GM11168 (cell line): ENCODE measurements at regions not wholly inside any gene's neighbourhood (a gene's known extent, or its start where the extent isn't known, plus 50 kb on each side); places are given as distances from the start of the nearest gene placed in this dataset.

Source experiments
- in situ Hi-C: fragments of 300-500 bp; cut with MboI; formaldehyde crosslinking; loops from one replicate; pipeline ENCODE4 v1.12.0; 2022; ENCODE audit warnings: low sequenced_read_pairs; ENCODE audit not compliant: unreplicated experiment

DNA sequence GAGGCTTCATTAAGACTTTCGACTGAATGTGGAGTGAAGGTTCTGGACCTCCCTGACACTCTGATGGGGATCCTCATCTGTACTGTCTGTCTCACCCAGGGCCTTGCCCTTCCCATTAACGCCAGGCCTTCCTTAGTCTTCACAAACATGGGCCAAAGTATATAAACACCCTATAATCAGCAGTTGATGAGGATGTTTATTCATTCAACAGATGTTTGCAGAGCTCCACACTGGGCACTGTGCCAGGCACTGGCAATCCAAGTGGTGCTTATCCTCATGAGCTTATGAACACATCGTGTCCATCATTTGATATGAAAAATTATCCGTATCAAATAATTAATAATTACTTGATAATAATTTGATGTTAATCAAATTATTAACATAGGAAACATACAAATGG lies 454.4 kb downstream of the FUT8 start:
- in situ Hi-C loops: no loop called here

DNA sequence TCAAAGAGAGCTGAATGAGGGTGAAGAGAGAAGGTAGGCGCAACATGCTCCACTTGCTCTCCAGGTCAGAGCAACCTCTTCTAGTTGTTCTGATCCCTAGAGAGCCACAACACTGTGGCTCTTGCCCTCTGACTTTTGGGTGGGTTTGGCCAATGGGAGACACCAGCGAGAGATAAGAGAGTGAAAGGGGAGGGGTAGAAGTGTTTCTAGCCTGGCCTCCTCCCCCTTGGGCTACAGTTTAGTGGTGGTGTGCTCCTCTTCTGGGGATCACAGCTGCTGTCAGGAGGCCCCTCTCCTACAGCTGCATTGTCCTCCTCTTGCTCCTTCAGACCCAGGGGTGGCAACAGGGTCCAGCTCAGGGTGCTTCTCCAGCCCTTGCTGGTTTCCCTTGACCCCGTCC lies 454.8 kb downstream of the FUT8 start:
- in situ Hi-C loops: no loop called here

GRCh38 chr14:65872536-65872935 lies 460.0 kb downstream of the FUT8 start:
- in situ Hi-C loops: no loop called here

DNA sequence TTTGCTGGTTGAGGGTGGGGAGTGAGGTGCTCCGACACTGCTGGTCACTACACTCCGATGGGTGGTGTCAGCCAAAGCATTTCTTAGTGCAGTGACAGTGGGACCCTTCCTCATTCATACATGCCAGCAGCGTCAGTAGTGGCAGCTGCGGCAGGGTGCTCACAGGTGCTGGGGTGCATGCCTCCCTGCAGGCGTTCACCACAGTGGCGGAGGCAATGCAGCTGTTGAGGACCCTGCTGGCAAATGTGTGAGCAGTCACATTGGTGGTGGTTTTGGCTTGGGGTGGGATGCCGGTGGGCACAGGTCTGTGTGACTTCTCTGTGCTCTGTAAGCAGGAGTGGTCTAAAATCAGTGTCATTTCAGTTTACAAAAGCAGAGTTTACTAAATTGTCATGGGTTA lies 464.6 kb downstream of the FUT8 start:
- in situ Hi-C loops: no loop called here

DNA sequence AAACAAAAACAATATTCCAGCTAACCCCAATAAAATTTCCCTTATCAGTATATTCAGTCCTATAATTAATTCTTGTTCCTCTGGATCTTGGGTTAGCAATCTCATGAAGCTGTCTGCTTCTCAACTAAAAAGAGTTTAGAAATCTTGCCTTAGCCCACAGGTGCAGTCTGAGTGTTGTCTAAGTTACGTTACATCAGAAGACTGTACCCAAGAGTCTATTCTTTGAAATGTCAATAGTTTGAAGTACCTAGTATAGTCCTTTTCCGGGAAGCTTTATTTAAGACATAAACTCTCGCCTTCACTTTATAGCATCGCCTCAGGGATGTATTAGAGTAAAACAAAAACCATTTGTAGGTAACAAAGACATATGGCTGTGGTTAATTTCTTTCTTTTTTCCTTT lies 465.1 kb downstream of the FUT8 start:
- in situ Hi-C loops: no loop called here

DNA sequence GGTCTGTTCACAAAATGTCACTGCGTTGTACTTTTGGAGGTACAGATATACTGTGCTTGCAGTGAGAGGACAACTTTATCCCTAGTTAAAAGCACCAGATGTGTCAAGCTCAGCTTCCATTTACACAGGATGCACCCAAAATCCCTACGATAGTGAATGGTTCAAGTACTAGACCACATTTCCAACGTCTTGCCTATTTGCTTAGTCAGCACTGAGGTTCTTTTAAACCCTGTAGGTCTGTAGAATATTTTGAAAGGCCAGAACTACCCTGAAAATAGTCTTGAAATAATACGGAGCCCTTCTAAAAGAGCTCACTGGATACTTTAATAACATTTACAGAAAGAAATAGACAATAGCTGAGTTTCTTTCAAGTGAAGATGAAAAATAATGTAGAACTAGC lies 466.1 kb downstream of the FUT8 start:
- in situ Hi-C loops: no loop called here

- in situ Hi-C loops: no loop called here
These were observed 466.9 kb downstream of the FUT8 start for GRCh38 chr14:65879248-65880009.

GRCh38 chr14:65880507-65880906 lies 468.0 kb downstream of the FUT8 start:
- in situ Hi-C loops: no loop called here

- in situ Hi-C loops: no loop called here
These were observed 469.1 kb downstream of the FUT8 start for GRCh38 chr14:65881642-65882041.

DNA sequence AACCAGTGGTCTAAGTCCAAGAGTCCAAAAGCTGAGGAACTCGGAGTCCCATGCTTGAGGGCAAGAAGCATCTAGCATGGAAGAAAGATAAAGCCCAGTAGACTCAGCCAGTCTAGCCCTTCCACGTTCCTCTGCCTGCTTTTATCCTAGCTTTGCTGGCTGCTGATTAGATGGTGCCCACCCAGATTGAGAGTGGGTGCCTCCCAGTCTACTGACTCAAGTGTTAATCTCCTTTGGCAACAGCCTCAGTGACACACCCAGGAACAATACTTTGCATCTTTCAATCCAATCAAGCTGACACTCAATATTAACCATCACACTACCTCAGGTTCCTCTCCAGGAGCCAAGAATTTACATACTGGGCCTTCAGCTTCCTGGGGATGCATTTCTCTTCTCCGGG lies 476.1 kb downstream of the FUT8 start:
- in situ Hi-C loops: no loop called here

DNA sequence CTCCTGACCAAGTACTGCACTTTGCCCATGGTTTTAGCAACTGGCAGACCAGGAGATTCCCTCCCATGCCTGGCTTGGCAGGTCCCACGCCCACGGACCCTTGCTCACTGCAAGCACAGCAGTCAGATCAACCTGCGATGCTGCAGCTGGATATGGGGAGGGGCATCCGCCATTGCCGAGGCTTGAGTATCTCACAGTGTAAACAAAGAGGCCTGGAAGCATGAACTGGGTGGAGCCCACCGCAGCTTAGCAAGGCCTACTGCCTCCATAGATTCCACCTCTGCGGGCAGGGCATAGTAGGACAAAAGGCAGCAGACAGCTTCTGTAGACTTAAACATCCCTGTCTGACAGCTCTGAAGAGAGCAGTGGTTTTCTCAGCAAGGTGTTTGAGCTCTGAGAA lies 479.8 kb downstream of the FUT8 start:
- in situ Hi-C loops: no loop called here

DNA sequence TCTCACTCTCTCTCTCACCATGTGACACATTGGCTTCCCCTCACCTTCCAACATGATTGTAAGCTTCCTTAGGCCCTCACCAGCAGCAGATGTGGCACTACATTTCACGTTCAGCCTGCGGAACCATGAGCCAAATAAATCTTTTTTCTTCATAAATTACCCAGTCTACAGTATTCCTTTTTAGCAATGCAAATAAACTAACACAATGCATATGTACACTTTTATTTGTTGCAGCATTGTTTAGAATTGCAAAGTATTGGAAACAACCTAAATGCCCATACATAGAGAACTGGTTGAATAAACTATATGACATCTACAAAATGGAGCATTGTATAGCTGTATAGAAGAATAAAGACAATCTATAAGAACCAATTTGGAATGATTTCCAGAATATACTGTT lies 487.6 kb downstream of the FUT8 start:
- in situ Hi-C loops: no loop called here

- in situ Hi-C loops: no loop called here
These were observed 489.1 kb downstream of the FUT8 start for GRCh38 chr14:65901595-65901994.

DNA sequence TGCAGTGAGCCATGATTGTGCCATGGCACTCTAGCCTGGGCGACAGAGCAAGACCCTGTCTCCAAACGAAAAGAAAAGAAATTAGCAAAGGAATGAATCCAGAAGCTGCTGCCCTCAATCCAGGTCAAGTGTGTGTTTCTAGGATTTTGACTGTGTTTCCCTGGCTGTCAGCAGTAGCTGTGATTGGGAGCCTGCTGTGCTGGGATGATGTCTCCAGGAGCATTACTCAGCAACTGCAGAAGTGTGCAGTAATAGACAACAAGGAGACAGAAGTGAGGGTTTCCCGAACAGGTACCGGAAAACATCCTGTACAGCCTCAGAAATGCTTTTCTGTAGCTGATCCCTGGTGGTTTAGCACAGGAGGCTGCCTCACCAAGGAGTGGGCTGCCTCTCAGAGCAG lies 492.5 kb downstream of the FUT8 start:
- in situ Hi-C loops: no loop called here

DNA sequence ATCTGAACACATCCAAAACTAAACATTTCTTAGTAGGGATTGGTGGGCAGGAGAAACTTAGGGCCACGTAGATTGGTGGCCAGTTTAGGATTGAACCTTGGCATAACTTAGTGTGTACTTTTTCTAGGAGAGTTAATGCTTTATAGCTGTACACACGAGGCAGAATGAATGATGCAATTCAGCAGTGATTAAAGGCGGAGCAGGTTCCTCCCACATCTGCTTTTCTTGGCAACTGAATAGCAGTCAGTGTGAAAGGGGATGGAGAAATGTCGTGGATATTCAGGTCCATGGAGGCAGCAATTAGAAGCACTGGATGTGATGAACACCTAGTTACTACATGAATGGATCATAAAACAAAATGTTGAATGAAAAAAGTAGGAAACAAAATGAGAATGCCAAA lies 493.8 kb downstream of the FUT8 start:
- in situ Hi-C loops: no loop called here

DNA sequence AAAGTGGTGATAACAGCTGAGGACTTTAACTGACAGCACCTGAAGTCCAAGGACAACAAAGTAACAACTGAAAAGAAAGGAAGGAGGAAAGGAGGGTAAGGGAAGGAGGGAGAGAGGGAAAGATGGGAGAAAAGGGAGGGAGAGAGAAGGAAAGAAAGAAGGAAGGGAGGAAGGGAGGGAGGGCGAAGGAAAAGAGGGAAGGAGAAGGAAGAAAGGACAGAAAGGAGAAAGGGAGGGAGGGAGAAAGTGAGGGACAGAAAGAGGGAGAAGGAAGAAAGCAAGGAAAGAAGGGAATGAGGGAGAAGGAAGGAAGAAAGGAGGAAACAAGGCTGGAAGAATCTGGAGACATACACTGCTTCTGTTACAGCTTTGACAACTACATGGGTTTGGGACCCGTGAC lies 494.4 kb downstream of the FUT8 start:
- in situ Hi-C loops: no loop called here

DNA sequence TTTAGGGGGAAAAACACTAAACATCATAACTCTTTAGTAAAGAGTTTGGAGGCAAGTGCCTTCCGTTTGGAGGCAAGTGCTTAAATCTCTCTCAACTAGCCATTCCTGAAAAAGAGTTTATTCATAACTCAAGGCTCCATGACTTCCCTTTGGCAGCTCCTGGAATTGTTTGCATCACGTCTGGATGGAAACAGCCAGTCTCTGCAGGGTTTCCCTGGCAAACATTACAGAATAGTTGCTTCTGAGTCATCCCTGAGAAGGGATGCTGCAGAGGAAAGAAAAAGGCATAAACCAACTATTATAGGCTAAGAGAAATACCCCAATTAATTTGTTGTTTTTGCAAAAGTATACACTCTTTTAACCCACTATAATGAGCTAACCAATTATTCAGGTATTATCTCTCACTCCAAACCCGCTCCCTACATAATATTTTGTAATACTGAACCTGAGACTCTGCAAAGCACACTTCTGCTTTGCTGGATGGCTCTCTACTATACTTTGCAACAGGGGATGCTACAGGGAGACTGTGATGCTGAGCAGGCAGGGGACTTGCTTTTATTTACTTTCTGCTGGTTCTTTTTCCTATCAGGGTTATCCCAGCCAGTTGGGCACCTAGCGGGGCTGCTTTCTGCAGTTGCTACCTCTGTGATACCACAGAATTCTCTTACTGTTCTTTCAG lies 497.7 kb downstream of the FUT8 start:
- in situ Hi-C loops: no loop called here

- in situ Hi-C loops: no loop called here
These were observed 502.6 kb downstream of the FUT8 start for GRCh38 chr14:65915125-65915524.

- in situ Hi-C loops: no loop called here
These were observed 503.5 kb downstream of the FUT8 start for GRCh38 chr14:65916055-65916454.

DNA sequence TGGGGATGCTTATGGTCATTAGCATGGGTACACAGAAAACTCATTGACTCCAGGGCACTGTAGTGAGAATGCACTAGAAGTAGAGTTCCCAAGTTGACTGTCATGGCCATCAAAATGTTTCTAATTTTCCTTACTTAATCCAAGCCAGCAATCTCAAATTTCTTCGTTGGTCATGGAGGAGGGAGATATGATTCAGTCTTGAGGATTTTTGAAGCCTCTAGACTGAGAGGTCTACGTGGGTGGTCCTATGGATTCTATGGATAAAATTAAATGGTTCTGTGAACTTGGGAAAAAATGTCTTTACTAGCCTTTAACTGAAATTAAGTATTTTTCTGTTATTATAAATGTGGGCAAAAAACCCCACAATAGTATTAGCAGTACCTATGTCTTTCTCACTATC lies 508.5 kb downstream of the FUT8 start:
- in situ Hi-C loops: no loop called here

GRCh38 chr14:65922142-65922541 lies 509.6 kb downstream of the FUT8 start:
- in situ Hi-C loops: no loop called here

DNA sequence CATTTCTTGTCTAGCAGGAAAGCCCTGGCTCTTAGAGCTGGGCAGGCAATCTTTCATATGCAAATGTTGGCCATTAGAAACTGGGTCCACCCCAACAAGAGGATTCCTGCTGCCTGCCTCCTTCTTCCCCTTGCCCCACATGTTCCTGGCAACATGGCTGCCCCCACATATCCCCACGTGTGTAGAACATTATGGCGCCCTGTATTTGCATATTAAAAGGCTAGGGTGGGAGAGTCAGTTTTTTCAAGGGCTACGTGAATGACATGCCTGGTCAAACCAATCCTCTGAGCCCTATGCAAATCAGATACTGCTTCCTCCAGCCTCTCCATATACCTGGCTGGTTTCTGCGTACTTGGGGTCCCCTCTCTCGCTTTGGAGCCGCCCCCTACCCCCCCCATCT lies 514.0 kb downstream of the FUT8 start:
- in situ Hi-C loops: no loop called here
